Ovary (tissue), 7 donors: ENCODE measurements at regions not wholly inside any gene's neighbourhood (a gene's known extent, or its start where the extent isn't known, plus 50 kb on each side); places are given as distances from the start of the nearest gene placed in this dataset.

Experiments used
- DNase-seq, 5 donors: peaks; one replicate each; pipeline ENCODE4 v3.0.0-alpha.2; 2019 to 2020
- H3K27ac ChIP-seq, 2 donors: fragments of 200-600 bp; one replicate each; pipeline versions ENCODE4 v1.5.1 to v1.8.0; 2019 to 2022
- H3K27me3 ChIP-seq: fragments of 200-600 bp; one replicate; pipeline ENCODE4 v1.8.0; 2022
- H3K36me3 ChIP-seq: fragments of 200-600 bp; sonication (generic); one replicate; pipeline ENCODE4 v1.5.1; 2019
- H3K4me1 ChIP-seq: one replicate; pipeline ENCODE4 v1.8.1; 2013; ENCODE audit warnings: mild to moderate bottlenecking, moderate library complexity; ENCODE audit not compliant: insufficient read depth
- H3K4me3 ChIP-seq: fragments of 200-600 bp; sonication (generic); one replicate; pipeline ENCODE4 v1.5.1; 2017
- H3K9me3 ChIP-seq, 2 donors: fragments of 200-600 bp in 1 of 2; sonication (generic) in 1 of 2; one replicate each; pipeline versions ENCODE4 v1.5.1 to v1.8.1; 2013 to 2019; ENCODE audit warnings: mild to moderate bottlenecking in 1 of 2, moderate library complexity in 1 of 2
- EP300 ChIP-seq: sonication (generic); formaldehyde crosslinking; IDR thresholded peaks from one replicate; pipeline ENCODE4 v1.6.1; 2017; ENCODE audit warnings: antibody characterized with exemption
- POLR2A ChIP-seq: fragments of 450-650 bp; IDR thresholded peaks from one replicate; pipeline ENCODE4 v1.6.1; 2017; ENCODE audit warnings: antibody characterized with exemption, mild to moderate bottlenecking, moderate library complexity
- WGBS, 3 donors: extraction: QIAGEN DNeasy Blood & Tissue Kit in 1 of 3; methylation state at CpG; one replicate each; pipeline versions ENCODE4 v1.1.5 to v1.1.7; 2013 to 2017; 5-methylcytosine and 5-hydroxymethylcytosine counted together
- intact Hi-C, 4 donors: fragments of 100-400 bp; cut with DNase I; formaldehyde crosslinking; loops; one replicate each; pipeline versions ENCODE4 v1.11.0 to v1.15.1; 2022 to 2023
- TF ChIP-seq, protein P1 (sequence below), 3 donors: fragments of 450-650 bp in 2 of 3; fragments of 200-600 bp in 1 of 3; IDR thresholded peaks; one replicate each; pipeline versions ENCODE4 v1.5.1 to v1.8.0; 2016 to 2022; ENCODE audit warnings: antibody characterized with exemption in 3 of 3, mild to moderate bottlenecking in 1 of 3
- donor health status: DM: no; HTN: no; CAD: no; lungs with moderate emphysema.
- donor health status: DM: no; HTN: no; CAD: no.
- donor health status: Bipolar disorder and iron deficiency.
- donor health status: DM: no; HTN: no; CAD: no.
- donor health status: DM: yes; HTN: yes; CAD: no.

- Histone ChIP-seq H3K9me3 (no peaks in the 10 kb centered on the region), H3K27me3 (no peaks in the 10 kb centered on the region), H3K36me3 (no peaks in the 10 kb centered on the region), H3K4me1 (no peaks in the 10 kb centered on the region), H3K27ac (no peak overlapping the region), H3K4me3 (no peak overlapping the region)
- intact Hi-C loops: no loop called here
- no peak for DNase-seq
- WGBS, 3 donors: 30 to 37% (median 34%) methylated on average over 6 of the region's 6 CpGs
- TF ChIP-seq, protein P1, sequence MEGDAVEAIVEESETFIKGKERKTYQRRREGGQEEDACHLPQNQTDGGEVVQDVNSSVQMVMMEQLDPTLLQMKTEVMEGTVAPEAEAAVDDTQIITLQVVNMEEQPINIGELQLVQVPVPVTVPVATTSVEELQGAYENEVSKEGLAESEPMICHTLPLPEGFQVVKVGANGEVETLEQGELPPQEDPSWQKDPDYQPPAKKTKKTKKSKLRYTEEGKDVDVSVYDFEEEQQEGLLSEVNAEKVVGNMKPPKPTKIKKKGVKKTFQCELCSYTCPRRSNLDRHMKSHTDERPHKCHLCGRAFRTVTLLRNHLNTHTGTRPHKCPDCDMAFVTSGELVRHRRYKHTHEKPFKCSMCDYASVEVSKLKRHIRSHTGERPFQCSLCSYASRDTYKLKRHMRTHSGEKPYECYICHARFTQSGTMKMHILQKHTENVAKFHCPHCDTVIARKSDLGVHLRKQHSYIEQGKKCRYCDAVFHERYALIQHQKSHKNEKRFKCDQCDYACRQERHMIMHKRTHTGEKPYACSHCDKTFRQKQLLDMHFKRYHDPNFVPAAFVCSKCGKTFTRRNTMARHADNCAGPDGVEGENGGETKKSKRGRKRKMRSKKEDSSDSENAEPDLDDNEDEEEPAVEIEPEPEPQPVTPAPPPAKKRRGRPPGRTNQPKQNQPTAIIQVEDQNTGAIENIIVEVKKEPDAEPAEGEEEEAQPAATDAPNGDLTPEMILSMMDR (IDR thresholded peaks at IDR 0.05): no peak
- TF ChIP-seq EP300: no peak
- TF ChIP-seq POLR2A: no peak
Measured at GRCh38 chr1:214154596-214155292, 126.2 kb upstream of the SMYD2 start.

DNA sequence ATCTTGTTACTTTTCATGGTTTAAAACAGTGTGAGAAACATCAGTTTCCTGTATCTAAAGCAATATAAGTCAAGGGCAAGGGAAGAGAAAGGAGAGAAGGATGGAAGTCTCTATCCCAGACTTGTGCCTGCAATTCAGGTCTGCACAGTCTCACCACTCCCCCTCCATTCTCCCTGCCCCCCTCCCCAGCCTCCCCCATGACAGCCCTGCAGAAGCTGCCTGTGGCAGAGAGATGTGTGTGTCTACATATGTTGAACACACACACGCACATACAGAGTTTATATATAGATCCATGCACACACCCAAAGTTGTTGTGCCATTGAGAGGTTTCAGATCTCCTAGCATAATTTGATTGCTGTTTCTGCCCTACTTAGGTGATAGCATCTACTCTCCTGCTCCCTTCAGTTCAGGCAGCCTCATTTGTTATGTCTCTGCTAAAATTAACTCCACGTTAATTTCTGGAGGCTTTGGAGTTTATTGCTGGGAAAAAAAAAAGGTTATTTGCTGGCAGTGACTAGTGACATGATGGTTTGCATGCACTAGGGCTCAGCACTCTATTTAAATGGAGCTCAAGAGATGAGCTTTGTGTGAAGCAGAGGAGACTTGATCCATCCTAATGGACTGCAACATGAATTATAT lies 124.9 kb upstream of the SMYD2 start:
- WGBS, 3 donors: 20 to 28% (median 26%) methylated on average over 2 of the region's 2 CpGs
- Histone ChIP-seq H3K36me3 (no peaks in the 10 kb centered on the region), H3K4me3 (no peak overlapping the region), H3K27ac (no peak overlapping the region), H3K4me1 (no peaks in the 10 kb centered on the region), H3K9me3 (no peaks in the 10 kb centered on the region), H3K27me3 (no peaks in the 10 kb centered on the region)
- intact Hi-C loops: no loop called here
- DNase-seq: no peak
- TF ChIP-seq, protein P1 (IDR thresholded peaks at IDR 0.05): no peak
- TF ChIP-seq POLR2A (no peak), EP300 (no peak)

DNA sequence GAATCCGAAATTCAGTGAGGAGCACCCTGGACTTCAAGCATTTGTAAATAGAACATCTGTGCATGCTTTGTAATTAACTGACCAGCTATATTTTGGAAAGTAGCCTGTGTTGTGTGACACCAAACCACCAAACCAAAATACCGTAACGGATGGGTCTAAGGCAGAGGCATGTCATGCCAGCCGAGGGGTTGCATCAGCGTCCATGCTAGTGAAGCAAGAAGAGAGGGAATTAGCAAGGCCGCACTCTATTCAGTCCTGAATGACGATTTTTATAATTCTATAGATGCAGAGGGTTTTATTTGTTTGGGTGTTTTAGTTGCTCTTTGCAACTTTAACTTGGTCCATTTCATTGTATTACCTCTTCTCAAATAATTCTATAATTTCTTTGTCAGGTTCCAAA lies 116.8 kb upstream of the SMYD2 start:
- H3K27ac ChIP-seq: no peak overlapping the region
- TF ChIP-seq EP300 (no peak), POLR2A (no peak)
- TF ChIP-seq, protein P1 (IDR thresholded peaks at IDR 0.05): no peak
- no peaks in the 10 kb centered on the region for H3K9me3 ChIP-seq
- no peak overlapping the region for H3K4me3 ChIP-seq
- no peaks in the 10 kb centered on the region for H3K36me3 ChIP-seq
- no peak for DNase-seq
- no peaks in the 10 kb centered on the region for H3K27me3 ChIP-seq
- intact Hi-C loops: no loop called here
- WGBS, 3 donors: 75 to 79% (median 78%) methylated on average over 7 of the region's 7 CpGs
- H3K4me1 ChIP-seq: no peaks in the 10 kb centered on the region

GRCh38 chr1:214165850-214166374 lies 115.0 kb upstream of the SMYD2 start:
- Histone ChIP-seq H3K36me3 (no peaks in the 10 kb centered on the region), H3K4me1 (no peaks in the 10 kb centered on the region), H3K9me3 (no peaks in the 10 kb centered on the region), H3K27me3 (no peaks in the 10 kb centered on the region), H3K4me3 (no peak overlapping the region), H3K27ac (no peak overlapping the region)
- DNase-seq: no peak
- no peak for TF ChIP-seq EP300
- TF ChIP-seq, protein P1 (IDR thresholded peaks at IDR 0.05): no peak
- no peak for TF ChIP-seq POLR2A
- WGBS, 3 donors: 51 to 66% (median 54%) methylated on average over 5 of the region's 5 CpGs
- intact Hi-C loops: no loop called here
